Lung (tissue), 11 donors: ENCODE measurements at regions not wholly inside any gene's neighbourhood (a gene's known extent, or its start where the extent isn't known, plus 50 kb on each side); places are given as distances from the start of the nearest gene placed in this dataset.

ENCODE experiments used
- ATAC-seq: fragments of 200-7000 bp; cut with Tn5 transposase; one replicate; pipeline ENCODE4 v1.9.1; 2020; ENCODE audit warnings: moderate number of reproducible peaks; ENCODE audit not compliant: insufficient read depth, low FRiP score
- DNase-seq, 3 donors: peaks; one replicate each; pipeline ENCODE4 v3.0.0-alpha.2; 2013 to 2017
- H3K27ac ChIP-seq, 2 donors: one replicate each; pipeline ENCODE4 v1.5.1; 2013; ENCODE audit warnings: mild to moderate bottlenecking in 2 of 2, moderate library complexity in 2 of 2, control low read depth in 1 of 2, inconsistent platforms in 1 of 2, low read depth in 1 of 2, low read length in 1 of 2
- H3K27me3 ChIP-seq, 3 donors: one replicate each; pipeline ENCODE4 v1.5.1; 2013; ENCODE audit warnings: low read length in 2 of 3; ENCODE audit not compliant: control insufficient read depth in 3 of 3, insufficient read depth in 3 of 3
- H3K36me3 ChIP-seq, 4 donors: one replicate each; pipeline ENCODE4 v1.5.1; 2013; ENCODE audit warnings: low read length in 4 of 4, mild to moderate bottlenecking in 1 of 4, moderate library complexity in 1 of 4; ENCODE audit not compliant: control insufficient read depth in 4 of 4, insufficient read depth in 4 of 4
- H3K4me1 ChIP-seq, 5 donors: one replicate each; pipeline ENCODE4 v1.5.1; 2013; ENCODE audit warnings: low read length in 5 of 5, mild to moderate bottlenecking in 2 of 5, moderate library complexity in 1 of 5; ENCODE audit not compliant: control insufficient read depth in 5 of 5, insufficient read depth in 5 of 5
- H3K4me3 ChIP-seq: one replicate; pipeline ENCODE4 v1.5.1; 2013; ENCODE audit warnings: mild to moderate bottlenecking, control low read depth, moderate library complexity
- H3K9ac ChIP-seq, 2 donors: one replicate each; pipeline ENCODE4 v1.5.1; 2013; ENCODE audit warnings: low read length in 2 of 2, control low read depth in 1 of 2; ENCODE audit not compliant: insufficient read depth in 1 of 2
- H3K9me3 ChIP-seq, 4 donors: one replicate each; pipeline ENCODE4 v1.5.1; 2013; ENCODE audit warnings: low read length in 3 of 4, mild to moderate bottlenecking in 1 of 4, moderate library complexity in 1 of 4; ENCODE audit not compliant: control insufficient read depth in 4 of 4, insufficient read depth in 3 of 4
- WGBS, 2 donors: extraction: QIAGEN DNeasy Blood & Tissue Kit; methylation state at CpG; one replicate each; pipeline ENCODE4 v1.1.7; 2013; 5-methylcytosine and 5-hydroxymethylcytosine counted together
- TF ChIP-seq, protein P1 (sequence below): IDR thresholded peaks from 2 replicates; pipeline ENCODE4 v1.5.1; 2012; ENCODE audit warnings: mild to moderate bottlenecking; ENCODE audit errors: control extremely low read depth, extremely low read depth
- donor health status: control.
- donor health status: control.
- donor health status: Bipolar disorder and iron deficiency.
- donor health status: healthy.
- donor health status: DM: yes; HTN: yes; CAD: no.

- H3K9me3 ChIP-seq: peaks cover 0 to 1% (median 0%) of the 10 kb centered on the region in 4 donors
- H3K27ac ChIP-seq: no peak overlapping the region
- no peak overlapping the region for H3K4me3 ChIP-seq
- TF ChIP-seq, protein P1, sequence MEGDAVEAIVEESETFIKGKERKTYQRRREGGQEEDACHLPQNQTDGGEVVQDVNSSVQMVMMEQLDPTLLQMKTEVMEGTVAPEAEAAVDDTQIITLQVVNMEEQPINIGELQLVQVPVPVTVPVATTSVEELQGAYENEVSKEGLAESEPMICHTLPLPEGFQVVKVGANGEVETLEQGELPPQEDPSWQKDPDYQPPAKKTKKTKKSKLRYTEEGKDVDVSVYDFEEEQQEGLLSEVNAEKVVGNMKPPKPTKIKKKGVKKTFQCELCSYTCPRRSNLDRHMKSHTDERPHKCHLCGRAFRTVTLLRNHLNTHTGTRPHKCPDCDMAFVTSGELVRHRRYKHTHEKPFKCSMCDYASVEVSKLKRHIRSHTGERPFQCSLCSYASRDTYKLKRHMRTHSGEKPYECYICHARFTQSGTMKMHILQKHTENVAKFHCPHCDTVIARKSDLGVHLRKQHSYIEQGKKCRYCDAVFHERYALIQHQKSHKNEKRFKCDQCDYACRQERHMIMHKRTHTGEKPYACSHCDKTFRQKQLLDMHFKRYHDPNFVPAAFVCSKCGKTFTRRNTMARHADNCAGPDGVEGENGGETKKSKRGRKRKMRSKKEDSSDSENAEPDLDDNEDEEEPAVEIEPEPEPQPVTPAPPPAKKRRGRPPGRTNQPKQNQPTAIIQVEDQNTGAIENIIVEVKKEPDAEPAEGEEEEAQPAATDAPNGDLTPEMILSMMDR: no peak
- no peak overlapping the region for H3K9ac ChIP-seq
- H3K27me3 ChIP-seq: no peaks in the 10 kb centered on the region
- DNase-seq: no peak
- no peaks in the 10 kb centered on the region for H3K36me3 ChIP-seq
- 67 to 84% methylated on average over 3 of the region's 3 CpGs for WGBS, 2 donors
- H3K4me1 ChIP-seq: no peaks in the 10 kb centered on the region
- no peak for ATAC-seq
Measured at GRCh38 chr9:79028101-79028500, 543.7 kb upstream of the TLE4 start.

GRCh38 chr9:79034583-79034982 is 537.2 kb upstream of the TLE4 start:
- no peaks in the 10 kb centered on the region for H3K27me3 ChIP-seq
- H3K36me3 ChIP-seq: no peaks in the 10 kb centered on the region
- H3K4me1 ChIP-seq: no peaks in the 10 kb centered on the region
- TF ChIP-seq, protein P1: no peak
- H3K9ac ChIP-seq: no peak overlapping the region
- ATAC-seq (no peak), DNase-seq (no peak)
- H3K9me3 ChIP-seq: peaks cover 0 to 7% (median 1%) of the 10 kb centered on the region in 4 donors
- WGBS, 2 donors: 92 to 96% methylated on average over 4 of the region's 4 CpGs
- H3K27ac ChIP-seq: no peak overlapping the region
- H3K4me3 ChIP-seq: no peak overlapping the region

DNA sequence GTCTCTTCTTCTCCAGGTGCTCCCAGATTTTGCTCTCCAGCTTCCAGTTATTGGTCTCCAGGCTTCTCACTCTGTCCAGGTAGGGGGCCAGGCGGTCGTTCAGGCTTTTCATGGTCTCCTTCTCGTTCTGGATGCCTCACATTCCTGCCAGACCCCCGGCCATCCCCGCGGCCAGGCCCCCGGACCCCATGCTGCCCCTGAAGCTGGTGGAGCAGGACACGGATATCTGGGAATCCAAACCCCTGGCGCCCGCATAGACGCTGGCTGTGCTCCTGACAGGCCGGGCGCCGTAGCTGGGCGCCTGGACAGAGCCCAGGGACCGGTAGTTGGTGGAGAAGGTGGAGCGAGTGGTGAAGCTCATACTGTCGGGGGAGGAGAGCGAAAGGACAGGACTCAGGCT is 534.4 kb upstream of the TLE4 start:
- no peak overlapping the region for H3K9ac ChIP-seq
- TF ChIP-seq, protein P1: no peak
- no peak overlapping the region for H3K4me3 ChIP-seq
- H3K4me1 ChIP-seq: no peaks in the 10 kb centered on the region
- no peaks in the 10 kb centered on the region for H3K36me3 ChIP-seq
- DNase-seq (no peak), ATAC-seq (no peak)
- 88% methylated on average over 19 of the region's 19 CpGs for WGBS, 2 donors
- peaks cover 0 to 7% (median 1%) of the 10 kb centered on the region in 4 donors for H3K9me3 ChIP-seq
- H3K27ac ChIP-seq: no peak overlapping the region
- no peaks in the 10 kb centered on the region for H3K27me3 ChIP-seq

- WGBS, 2 donors: 39 to 44% methylated on average over 2 of the region's 2 CpGs
- TF ChIP-seq, protein P1: no peak
- Histone ChIP-seq H3K9me3 (peaks cover 0 to 2% (median 0%) of the 10 kb centered on the region in 4 donors), H3K9ac (no peak overlapping the region), H3K27me3 (no peaks in the 10 kb centered on the region), H3K36me3 (no peaks in the 10 kb centered on the region), H3K27ac (no peak overlapping the region), H3K4me3 (no peak overlapping the region), H3K4me1 (no peaks in the 10 kb centered on the region)
- no peak for DNase-seq
- ATAC-seq: no peak
Measured at GRCh38 chr9:79040671-79041070, 531.1 kb upstream of the TLE4 start.
